Hepatic stellate cell (primary cell): ENCODE measurements at regions not wholly inside any gene's neighbourhood (a gene's known extent, or its start where the extent isn't known, plus 50 kb on each side); places are given as distances from the start of the nearest gene placed in this dataset.
"Not testable (repeated sequence)": the region's sequence is repeated elsewhere in the genome, so short reads cannot be mapped to it uniquely, and the experiment has no call there.

Experiments
- DNase-seq: peaks from one replicate; pipeline ENCODE4 v3.0.0; 2011; ENCODE audit warnings: low spot score

- DNase-seq = not testable (repeated sequence)
Observed at GRCh38 chr6:27826612-27826985, 85.6 kb downstream of the OR2B2 start.

- DNase-seq = not testable (repeated sequence)
Observed at GRCh38 chr6:27825848-27826611, 86.2 kb downstream of the OR2B2 start.

GRCh38 chr6:27825025-27825793, 87.0 kb downstream of the OR2B2 start:
- DNase-seq = no peak

- DNase-seq = not testable (repeated sequence)
Observed at GRCh38 chr6:27824211-27825024, 87.8 kb downstream of the OR2B2 start.

GRCh38 chr6:27823714-27824210, 88.4 kb downstream of the OR2B2 start:
- not testable (repeated sequence) for DNase-seq

- no peak for DNase-seq
Observed at GRCh38 chr6:27816906-27817305, 95.3 kb downstream of the OR2B2 start.

GRCh38 chr6:27814665-27815424, 97.4 kb downstream of the OR2B2 start:
- DNase-seq = peak; percentile 84

GRCh38 chr6:27814415-27814664, 97.9 kb downstream of the OR2B2 start:
- DNase-seq = not testable (repeated sequence)

- DNase-seq = no peak
Observed at GRCh38 chr6:27812805-27813492, 99.2 kb downstream of the OR2B2 start.

GRCh38 chr6:27812078-27812804, 100.0 kb downstream of the OR2B2 start:
- DNase-seq = no peak

- no peak for DNase-seq
Observed at GRCh38 chr6:27811451-27811772, 100.8 kb downstream of the OR2B2 start.

- DNase-seq = no peak
Observed at GRCh38 chr6:27810768-27811450, 101.3 kb downstream of the OR2B2 start.

GRCh38 chr6:27809939-27810767, 102.0 kb downstream of the OR2B2 start:
- DNase-seq = peak; percentile 96

GRCh38 chr6:27809067-27809938, 102.9 kb downstream of the OR2B2 start:
- no peak for DNase-seq

- not testable (repeated sequence) for DNase-seq
Observed at GRCh38 chr6:27808242-27809066, 103.7 kb downstream of the OR2B2 start.

GRCh38 chr6:27807441-27808241, 104.6 kb downstream of the OR2B2 start:
- peak; percentile 92 for DNase-seq
